T-helper 1 cell (primary cell): ENCODE measurements at regions not wholly inside any gene's neighbourhood (a gene's known extent, or its start where the extent isn't known, plus 50 kb on each side); places are given as distances from the start of the nearest gene placed in this dataset.
A peak's percentile ranks its signal among the peaks of the same experiment; 100 is the strongest.
"Not testable (repeated sequence)": the region's sequence is repeated elsewhere in the genome, so short reads cannot be mapped to it uniquely, and the experiment has no call there.

ENCODE experiments used
- DNase-seq, 5 donors: peaks; one replicate each; pipeline ENCODE4 v3.0.0-alpha.2; 2012 to 2020

DNA sequence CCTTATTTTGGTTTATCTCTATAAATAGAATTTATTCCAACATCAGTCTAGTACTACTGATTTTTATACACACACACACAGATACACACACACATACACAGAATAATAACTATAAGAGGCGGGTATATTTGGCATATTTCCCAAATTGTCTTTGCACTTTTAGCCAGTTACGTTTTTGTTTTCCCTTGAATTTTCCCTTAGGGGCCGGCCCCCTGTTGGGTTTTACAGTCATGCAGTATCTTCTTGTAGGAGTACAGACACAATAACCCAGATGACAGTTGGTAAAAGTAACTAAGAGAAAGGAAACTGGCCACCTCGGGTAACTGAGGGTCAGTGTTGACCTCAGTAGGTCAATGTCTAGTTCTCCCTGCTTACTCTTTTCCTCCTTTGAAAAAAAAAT is 50.9 kb downstream of the DISP1 start:
- DNase-seq: no peak

DNA sequence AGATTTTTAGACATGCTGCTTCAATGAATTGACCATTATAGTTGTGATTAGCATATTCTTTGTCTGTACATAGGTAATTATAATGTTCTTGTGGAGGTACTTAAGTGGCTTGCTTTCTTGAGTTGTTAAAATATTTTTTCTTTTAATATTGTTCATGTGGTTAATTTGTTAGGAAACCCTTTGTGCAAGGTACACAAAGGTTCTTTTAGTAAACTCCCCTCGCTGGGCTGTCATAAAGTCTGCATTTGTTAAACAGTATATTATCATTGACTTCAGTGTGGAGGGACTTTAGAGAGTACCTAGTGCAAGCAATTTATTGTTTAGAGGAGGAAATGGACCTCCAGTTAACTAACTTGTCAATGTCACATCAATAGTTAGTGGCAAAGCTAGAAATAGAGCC is 52.5 kb downstream of the DISP1 start:
- DNase-seq: no peak

DNA sequence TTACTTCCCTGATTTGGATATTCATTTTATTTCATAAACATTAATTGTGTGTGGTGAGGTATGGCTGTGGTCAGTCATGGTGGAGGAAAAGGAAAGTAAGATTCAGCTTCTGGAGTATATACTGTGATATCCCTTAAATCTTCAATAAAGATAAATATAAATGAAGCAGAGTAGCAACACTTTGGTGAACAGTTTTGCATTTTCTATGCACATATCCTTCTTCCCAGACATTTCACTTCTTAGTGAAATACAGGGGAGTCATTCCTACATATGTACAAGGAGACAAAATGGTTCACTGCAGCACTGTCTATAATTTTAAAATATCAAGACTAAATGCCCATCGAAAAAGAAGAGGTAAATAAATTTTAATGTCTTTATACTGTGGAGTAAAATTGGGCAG is 61.3 kb downstream of the DISP1 start:
- DNase-seq: no peak

DNA sequence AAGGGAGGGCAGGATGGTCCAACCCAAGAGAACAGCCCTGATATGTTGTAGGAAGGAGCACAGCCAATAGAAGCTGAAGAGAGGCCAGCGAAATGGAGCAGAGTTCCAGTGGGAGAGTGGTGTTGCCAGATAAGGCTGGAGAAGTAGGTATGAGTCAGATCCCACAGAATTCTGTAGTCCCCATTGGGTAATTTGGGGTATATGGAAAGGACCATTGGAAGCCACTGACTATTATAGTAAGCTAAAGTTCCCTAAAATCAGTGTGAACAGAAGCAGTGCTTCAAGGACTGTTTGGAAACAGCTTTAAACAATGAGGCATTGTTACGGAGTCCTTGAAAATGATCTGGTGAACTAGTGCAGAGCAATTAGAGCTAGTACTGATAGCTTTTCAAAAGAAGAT is 63.0 kb downstream of the DISP1 start:
- DNase-seq: no peak

DNA sequence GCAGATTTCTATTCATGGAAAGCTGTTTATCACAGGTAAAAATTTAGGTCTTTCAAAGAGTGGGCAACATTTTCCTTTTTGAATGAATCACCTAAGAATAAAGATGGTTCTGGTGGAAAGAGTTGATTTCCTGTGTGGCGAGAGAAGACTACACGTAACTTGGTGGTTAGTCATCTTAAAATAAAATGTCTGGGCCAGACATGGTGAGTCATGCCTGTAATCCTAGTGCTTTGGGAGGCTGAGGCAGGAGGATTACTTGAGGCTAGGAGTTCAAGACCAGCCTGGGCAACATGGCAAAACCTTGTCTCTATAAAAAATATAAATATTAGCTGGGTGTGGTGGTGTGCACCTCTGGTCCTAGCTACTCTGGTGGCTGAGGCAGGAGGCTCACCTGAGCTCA is 65.7 kb downstream of the DISP1 start:
- DNase-seq: peak in 1 of 5 donors; percentile 23

DNA sequence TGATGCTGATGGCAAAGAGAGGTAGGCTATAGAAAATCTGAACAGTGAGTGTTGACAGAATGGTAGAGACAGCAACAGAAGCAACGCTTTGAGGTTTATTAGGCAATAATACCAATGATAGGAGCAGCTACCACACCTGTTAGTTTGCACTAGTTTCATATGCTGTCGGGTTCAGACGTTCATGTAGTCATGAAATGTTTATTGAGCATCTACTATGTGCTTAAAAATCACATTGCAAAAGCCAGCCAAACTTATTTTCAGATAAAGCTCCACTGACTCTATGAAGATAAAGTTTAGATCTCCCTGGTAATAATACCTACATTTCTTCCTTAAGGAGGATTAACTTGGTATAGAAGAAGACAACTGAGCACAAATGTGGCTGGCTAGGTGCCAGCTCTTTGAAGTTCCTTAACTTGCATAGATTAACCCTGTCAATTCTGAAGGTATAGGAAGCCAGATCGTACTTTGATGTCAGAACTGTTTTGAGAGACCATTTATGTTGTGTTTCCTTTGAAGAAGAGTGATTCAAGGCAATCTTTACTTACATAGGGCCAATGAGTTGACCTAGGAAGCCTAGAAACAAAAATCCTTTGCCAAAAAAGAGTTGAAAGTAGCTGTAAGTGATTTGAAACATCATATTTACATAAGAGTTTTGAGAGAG is 71.5 kb downstream of the DISP1 start:
- DNase-seq: no peak

DNA sequence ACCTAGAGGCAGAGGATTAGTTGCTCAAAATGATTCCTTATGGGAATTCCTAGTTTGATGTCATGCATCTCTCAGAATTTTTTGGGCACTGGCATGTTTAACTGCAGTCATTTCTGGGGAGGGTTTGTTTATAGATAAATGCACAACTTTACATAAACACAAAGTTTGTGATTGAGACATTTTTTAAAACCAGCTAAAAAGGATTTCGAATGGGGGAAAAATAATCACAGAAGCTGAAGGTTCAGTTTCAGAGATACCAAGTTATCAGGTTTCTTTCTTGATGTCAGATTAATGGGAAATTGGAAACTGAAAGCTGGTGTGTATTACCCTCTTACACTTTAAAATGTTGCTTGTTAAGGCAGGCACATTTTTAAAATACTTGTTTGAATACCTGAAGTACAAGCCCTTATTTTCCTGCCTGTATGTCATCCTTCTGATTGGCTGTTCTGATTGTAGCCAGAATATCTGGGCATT is 72.1 kb downstream of the DISP1 start:
- no peak for DNase-seq

DNA sequence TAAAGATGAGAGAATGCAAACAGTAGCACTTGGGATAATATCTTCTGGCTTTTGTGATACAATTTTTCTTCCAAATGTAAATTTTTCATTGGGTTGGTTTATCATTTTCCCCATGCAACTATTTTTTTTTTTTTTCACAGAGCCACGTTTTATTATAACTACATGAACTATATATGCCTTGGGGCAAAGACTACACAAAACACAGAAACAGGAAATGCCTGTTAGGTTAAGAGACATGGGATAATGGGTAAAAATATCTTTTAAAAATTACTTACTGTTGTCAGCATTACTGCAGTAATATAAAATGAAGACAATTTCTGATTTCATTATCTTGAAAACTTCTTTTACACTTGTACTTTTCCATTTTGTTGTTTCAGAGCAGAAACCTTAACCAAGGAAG is 74.6 kb downstream of the DISP1 start:
- DNase-seq: no peak

DNA sequence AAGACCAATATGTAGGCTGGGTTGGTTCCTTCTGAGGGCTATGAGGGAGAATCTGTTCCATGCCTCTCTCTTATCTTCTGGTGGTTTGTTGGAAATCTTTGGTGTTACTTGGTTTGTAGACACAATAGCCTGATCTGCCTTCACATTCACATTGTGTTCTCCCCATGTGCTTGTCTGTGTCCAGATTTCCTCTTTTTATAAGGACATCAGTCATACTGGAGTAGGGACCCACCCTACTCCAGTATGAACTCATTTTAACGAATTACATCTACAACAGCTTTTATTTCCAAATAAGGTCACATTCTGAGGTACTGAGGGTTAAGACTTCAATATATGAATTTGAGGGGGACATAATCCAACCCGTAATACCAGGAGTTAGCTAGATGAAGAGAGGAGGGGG is 75.9 kb downstream of the DISP1 start:
- no peak for DNase-seq

DNA sequence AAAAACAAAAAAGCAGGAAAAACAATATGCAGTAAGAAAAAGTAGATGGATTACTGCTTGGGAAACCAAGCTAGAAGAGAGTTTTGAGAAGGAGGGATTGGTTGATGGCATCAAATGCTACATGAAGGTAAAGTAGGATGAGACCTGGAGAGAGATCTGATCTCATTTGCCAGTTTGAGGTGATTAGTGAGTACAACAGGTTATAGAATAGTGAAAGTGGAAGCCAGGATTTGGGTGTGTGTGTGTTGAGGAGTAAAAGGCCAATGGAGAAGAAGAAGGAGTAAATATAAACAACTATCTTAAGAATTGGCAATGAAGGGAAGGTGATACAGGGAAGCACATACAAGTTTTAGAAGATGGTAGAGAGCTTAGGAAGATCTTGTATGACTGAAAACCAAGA is 76.7 kb downstream of the DISP1 start:
- no peak for DNase-seq

DNA sequence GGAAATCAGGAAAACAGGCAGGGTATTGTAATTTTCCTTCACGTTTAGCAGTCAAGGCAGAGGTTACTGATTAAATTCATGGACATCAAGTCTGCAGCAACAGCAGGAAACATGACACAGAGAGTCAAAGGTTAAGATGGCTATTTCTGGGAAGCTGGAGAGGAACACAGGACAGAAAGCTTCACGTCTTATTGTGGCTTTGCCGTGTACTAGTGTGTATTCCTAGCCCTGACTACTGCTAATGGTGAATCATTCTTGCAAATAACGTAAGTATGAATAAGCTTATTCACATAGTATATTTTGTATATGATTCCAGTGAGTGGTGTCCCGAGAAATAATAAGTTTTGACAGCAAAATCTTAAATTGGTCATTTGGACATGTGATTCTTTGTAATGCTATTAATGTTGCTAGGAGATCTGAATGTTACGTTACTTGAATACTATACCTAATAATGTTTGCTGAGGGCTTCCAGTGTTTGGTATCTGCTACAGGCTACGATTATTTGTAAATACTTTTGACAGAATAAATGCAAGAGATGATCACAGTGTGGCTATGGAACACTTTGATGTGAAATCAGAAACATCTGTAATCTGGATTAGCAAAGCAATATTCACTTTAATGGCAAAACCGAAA is 77.4 kb downstream of the DISP1 start:
- DNase-seq: no peak

DNA sequence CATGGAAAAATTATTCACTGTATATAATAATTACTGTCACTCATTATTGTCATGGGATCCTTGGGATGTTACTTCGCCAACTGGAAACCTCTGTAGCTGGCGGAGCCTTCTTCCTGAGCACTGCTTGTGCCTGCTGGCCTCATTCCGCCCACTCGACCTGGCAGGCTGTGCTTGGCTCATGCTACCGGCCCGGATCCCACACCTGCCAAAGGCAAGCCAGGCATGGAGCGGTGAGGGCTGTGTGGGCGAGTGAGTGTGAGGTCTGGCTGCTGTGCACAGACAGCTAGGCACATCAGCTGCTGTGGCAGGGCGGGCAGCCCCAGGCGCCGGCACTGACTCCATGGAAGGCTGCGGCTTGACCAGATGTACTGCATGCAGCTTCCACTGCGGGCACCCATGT is 78.4 kb downstream of the DISP1 start:
- no peak for DNase-seq

DNA sequence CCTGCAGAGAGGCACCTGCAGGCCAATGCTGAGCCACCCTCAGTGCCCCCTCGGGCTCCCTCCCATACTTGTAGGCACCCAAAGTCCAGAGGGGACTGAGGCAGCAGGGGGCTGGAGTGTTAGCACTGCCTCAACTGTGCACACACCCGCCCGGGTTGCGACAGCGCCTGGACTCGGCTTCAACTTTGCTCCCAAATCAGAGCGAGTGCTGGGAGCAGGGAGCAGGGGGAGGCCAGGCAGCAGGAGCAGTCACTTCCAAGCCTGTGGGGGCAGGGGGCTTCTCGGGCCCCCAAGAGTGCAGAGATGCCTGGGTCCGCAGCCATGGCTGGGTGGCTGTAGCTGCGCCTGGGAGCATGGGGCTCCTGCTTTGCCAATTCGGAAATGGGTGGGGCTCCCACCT is 79.5 kb downstream of the DISP1 start:
- no peak for DNase-seq

DNA sequence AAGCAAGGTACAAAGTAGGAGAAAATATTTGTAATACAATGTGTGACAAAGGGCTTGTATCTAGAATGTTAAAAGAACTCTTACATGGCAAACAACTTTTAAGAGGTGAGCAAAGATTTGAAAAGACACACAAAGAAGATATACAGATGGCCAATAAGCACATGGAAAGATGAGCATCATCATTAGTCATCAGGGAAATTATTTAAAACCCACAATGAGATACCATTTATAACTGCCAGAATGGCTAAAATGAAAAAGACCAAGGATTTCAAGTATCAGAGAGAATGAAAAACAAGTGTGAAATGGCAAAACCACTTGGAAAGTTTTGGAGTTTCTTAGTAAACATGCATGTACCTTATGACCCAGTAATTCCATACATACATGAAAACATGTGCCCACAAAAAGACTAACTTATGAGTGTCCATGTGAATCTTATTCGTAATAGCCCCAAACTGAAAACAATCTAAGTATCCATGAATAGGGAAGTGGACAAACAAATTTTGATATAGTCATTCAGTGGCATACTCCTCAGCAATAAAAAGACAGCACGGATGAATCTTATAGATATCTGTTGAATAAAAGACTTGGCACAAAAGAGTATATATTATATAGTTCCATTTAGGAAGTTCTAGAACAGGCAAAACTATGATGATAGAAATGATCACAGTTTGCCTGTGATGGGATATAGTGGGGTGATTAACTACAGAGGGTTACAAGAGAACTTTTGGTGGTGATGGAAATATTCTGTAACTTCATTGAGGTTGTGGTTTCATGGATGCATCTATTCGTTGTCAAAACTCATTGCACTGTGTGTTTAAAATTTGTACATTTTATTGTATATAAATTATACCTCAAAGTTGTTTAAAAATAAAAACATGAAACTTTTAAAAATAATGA is 82.0 kb downstream of the DISP1 start:
- DNase-seq: no peak

DNA sequence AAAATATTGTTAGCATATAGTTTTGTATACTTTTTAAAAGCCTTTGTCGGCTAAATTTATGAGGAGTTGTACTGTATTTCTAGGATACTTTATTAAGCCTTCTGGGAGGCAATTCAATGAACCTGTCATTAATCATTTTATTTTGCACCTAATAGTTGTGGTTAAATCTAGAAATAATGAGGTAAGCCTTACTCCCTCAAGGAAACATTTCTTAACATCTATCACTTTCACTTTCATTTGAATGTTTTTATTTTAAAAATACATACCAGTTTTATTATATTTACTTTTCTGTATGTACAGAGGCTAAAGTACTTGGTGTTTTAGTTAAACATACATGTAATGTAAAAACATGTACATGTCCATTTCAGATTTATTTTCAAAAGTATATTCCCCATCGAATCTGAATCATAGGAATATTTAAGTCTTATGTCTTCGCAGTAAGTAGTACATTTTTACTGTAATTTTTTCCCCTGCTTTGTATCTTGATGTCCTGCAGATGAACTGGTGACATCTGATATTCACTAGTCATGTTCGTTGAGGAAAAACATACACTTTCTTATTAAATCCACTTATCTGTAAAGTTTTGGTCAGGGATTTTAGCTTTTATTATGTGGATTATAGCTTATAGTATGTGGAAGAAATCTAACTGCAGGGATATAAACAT is 82.8 kb downstream of the DISP1 start:
- DNase-seq: no peak

DNA sequence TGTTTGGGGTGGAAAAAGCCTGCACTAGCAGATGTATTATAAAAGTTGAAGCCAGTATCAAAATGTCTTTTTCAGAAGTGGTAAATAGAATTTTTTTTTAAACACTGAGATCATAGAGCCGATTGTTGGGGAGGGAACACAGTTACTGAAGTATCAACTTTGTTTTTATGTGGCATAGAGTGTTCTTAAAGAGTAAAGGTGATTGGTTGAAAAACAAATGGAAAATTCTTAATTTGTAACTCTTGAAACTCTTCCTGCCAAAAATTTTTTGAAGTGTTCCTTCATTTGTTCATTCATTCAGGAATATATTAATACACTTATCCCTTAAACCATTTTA is 83.3 kb downstream of the DISP1 start:
- DNase-seq: no peak

DNA sequence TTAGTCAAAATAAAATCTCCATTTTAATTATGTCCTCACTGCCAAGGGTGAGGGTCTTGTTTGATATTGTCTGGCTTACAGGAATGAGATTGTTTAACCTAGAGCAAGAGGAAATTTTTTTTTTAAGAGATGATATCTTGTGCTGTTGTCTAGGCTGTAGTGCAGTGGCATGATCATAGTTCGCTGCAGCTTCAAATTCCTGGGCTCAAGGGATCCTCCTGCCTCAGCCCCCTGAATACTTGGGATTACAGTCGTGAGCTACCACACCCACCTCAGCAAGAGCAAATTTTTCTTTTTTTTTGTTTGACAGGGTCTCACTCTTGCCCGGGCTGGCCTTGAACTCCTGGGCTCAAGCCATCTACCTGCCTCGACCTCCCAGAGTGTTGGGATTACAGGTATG is 84.6 kb downstream of the DISP1 start:
- no peak for DNase-seq

DNA sequence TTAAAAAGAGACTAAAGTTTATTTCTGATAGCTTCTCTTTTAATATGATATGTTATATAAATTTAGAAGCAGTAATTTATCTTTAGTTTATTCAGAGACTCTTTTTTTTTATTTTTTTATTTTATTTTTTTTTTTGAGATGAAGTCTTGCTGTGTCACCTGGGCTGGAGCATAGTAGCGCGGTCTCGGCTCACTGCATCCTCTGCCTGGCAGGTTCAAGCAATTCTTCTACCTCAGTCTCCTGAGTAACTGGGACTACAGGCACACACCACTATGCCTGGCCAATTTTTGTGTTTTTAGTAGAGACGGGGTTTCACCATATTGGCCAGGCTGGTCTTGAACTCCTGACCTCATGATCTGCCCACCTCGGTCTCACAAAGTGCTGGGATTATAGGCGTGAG is 89.6 kb downstream of the DISP1 start:
- no peak for DNase-seq

DNA sequence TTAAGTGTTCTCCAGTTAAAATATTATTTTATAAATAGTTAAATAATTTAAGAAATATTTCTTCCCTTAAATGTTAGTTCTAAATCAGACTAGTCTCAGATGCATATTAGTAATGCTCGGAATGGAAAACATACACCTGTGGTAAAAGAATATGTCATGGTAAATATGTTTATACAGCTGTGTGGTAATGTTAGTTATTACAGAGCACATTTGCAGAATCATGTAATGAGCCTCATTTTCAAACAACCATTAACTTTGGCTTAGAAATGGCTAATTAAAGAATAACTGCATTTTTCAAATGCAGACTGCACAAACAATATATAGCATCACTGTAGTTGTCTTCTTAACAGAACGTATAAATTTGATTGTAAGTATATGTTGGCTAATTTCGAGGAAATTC is 90.3 kb downstream of the DISP1 start:
- no peak for DNase-seq

DNA sequence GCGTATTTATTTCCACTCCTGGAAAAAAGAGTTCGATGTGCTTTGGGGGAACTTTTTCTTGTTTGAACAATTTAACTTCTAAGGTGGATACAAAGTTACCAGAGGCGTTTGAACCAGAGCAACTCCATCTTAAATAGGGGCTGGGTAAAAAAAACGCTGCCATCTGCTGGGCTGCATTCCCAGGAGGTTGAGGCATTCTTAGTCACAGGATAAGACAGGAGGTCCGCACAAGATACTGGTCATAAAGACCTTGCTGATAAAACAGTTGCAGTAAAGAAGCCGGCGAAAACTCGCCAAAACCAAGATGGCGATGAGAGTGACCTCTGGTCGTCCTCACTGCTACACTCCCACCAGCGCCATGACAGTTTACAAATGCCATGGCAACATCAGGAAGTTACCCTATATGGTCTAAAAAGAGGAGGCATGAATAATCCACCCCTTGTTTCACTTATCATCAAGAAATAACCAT is 91.5 kb downstream of the DISP1 start:
- DNase-seq: not testable (repeated sequence)

DNA sequence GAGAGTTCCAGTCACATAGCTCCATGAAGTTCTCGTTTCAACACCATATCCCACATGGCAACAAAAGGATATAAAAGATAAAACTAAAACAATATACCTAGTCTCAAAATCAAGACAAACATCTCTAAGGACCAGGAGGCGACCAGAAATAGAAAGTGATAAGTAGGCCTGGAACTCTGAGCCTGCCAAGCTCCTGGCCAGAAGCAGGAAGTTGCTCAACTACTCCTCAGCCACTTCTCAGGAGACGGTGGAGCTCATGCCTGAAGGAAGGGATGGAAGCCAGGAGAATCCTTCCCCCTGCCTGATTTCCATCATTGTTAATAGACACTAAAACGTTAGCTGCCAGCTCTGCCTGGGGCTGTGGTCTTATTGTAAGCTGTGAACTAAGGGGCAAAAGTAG is 94.7 kb downstream of the DISP1 start:
- no peak for DNase-seq

DNA sequence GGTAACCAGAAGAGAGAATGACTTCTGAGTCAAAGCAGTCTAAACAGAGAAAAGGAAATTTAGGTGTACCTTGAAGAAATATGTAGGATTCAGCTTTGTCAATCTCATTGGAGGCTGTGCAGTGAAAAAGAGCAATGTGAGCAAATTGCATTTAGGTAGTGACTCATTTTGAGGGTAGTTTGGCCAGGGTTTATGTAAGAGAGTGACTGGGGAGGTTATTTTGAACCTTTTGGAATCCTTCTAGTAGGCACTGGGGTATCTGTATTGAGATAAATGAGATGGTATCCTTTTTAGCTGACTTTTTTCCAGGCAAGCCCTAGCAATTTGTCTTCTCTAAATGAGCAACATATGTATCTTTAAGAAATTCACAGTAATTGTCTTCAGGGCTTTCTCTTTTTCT is 95.9 kb downstream of the DISP1 start:
- no peak for DNase-seq

DNA sequence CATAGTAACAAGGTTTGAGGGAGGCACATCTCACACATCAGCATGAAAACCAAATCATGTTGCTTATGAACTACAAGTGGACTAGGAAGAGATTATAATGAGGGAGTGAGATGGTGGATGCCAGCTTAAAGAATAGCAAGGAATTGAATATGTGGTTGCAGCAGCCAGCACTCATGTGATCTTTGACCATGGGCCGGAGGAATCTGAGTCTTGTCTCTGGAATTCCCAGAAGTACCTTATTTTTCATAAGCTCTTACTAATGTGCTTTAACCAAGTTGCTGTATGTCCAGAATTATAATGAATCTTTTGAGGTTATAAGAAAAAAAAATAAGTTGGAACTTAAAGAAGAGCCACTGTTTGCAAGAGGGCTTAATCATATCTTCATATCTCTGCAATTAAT is 97.0 kb downstream of the DISP1 start:
- DNase-seq: no peak
